ENCODE measurements at regions not wholly inside any gene's neighbourhood (a gene's known extent, or its start where the extent isn't known, plus 50 kb on each side); places are given as distances from the start of the nearest gene placed in this dataset.

GRCh38 chr3:17945799-17946399, 203.5 kb upstream of the TBC1D5 start:
- TF ChIP-seq CTCF (IDR thresholded peaks at IDR 0.05 in 4 of 5, conservative IDR thresholded peaks at IDR 0.05 in 1 of 5) (no peak), POLR2A (IDR thresholded peaks at IDR 0.05) (no peak)
